ENCODE measurements at regions not wholly inside any gene's neighbourhood (a gene's known extent, or its start where the extent isn't known, plus 50 kb on each side); places are given as distances from the start of the nearest gene placed in this dataset.

DNA sequence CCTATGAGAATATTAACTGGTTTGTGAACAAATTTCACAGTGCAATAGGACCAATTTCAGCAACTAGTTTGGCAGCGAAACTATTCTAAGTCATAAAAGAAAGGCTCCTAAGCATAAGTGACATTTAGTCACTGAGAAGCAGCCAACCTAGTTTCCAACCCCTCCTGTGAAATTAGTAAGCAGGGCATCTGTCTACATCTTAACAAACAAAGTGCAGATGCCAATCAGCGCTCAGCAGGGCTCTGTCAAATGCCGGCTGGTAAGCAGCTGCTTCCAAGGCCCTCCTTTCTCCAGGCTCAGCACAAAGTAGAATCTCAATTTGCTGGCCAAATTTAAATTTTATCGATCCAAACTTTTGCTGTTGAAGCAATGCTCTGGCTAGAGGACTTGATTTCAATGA lies 124.7 kb downstream of the ICOS start:
- TF ChIP-seq, protein P1, sequence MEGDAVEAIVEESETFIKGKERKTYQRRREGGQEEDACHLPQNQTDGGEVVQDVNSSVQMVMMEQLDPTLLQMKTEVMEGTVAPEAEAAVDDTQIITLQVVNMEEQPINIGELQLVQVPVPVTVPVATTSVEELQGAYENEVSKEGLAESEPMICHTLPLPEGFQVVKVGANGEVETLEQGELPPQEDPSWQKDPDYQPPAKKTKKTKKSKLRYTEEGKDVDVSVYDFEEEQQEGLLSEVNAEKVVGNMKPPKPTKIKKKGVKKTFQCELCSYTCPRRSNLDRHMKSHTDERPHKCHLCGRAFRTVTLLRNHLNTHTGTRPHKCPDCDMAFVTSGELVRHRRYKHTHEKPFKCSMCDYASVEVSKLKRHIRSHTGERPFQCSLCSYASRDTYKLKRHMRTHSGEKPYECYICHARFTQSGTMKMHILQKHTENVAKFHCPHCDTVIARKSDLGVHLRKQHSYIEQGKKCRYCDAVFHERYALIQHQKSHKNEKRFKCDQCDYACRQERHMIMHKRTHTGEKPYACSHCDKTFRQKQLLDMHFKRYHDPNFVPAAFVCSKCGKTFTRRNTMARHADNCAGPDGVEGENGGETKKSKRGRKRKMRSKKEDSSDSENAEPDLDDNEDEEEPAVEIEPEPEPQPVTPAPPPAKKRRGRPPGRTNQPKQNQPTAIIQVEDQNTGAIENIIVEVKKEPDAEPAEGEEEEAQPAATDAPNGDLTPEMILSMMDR (IDR thresholded peaks at IDR 0.05; ENCODE audit: insufficient read depth, low read length, poor library complexity, severe bottlenecking), result no peak
- no peak for TF ChIP-seq EZH2phosphoT487 (conservative IDR thresholded peaks at IDR 0.05; ENCODE audit: low read length)
- Histone ChIP-seq H3K36me3 (ENCODE audit: low read length) (no peaks in the 10 kb centered on the region), H3K9me2 (replicated peaks; ENCODE audit: insufficient read depth, low read length) (no peaks in the 10 kb centered on the region), H3K4me3 (ENCODE audit: insufficient read depth, low read length, poor library complexity, severe bottlenecking) (no peak overlapping the region), H3K9me3 (ENCODE audit: insufficient read depth, low read length) (no peaks in the 10 kb centered on the region), H2AFZ (ENCODE audit: low read depth, low read length, severe bottlenecking) (no peak overlapping the region), H3K27ac (ENCODE audit: low read depth, low read length) (no peak overlapping the region), H3K4me2 (ENCODE audit: low read depth, low read length, poor library complexity, severe bottlenecking) (no peak overlapping the region), H3F3A (ENCODE audit: insufficient read depth) (no peaks in the 10 kb centered on the region), H3K27me3 (ENCODE audit: low read length) (no peaks in the 10 kb centered on the region), H3K79me2 (ENCODE audit: insufficient read depth, low read length) (no peaks in the 10 kb centered on the region), H3K9ac (ENCODE audit: low read length) (no peak overlapping the region), H4K20me1 (ENCODE audit: low read depth, low read length) (no peaks in the 10 kb centered on the region)

GRCh38 chr2:204064119-204064518 lies 127.6 kb downstream of the ICOS start:
- TF ChIP-seq, protein P1 (IDR thresholded peaks at IDR 0.05; ENCODE audit: insufficient read depth, low read length, poor library complexity, severe bottlenecking), result no peak
- no peak for TF ChIP-seq EZH2phosphoT487 (conservative IDR thresholded peaks at IDR 0.05; ENCODE audit: low read length)
- Histone ChIP-seq H3K9ac (ENCODE audit: low read length) (no peak overlapping the region), H3K9me3 (ENCODE audit: insufficient read depth, low read length) (no peaks in the 10 kb centered on the region), H3K27ac (ENCODE audit: low read depth, low read length) (no peak overlapping the region), H3K27me3 (ENCODE audit: low read length) (no peaks in the 10 kb centered on the region), H3F3A (ENCODE audit: insufficient read depth) (no peaks in the 10 kb centered on the region), H3K36me3 (ENCODE audit: low read length) (no peaks in the 10 kb centered on the region), H3K9me2 (replicated peaks; ENCODE audit: insufficient read depth, low read length) (no peaks in the 10 kb centered on the region), H2AFZ (ENCODE audit: low read depth, low read length, severe bottlenecking) (no peak overlapping the region), H4K20me1 (ENCODE audit: low read depth, low read length) (no peaks in the 10 kb centered on the region), H3K79me2 (ENCODE audit: insufficient read depth, low read length) (no peaks in the 10 kb centered on the region), H3K4me3 (ENCODE audit: insufficient read depth, low read length, poor library complexity, severe bottlenecking) (no peak overlapping the region), H3K4me2 (ENCODE audit: low read depth, low read length, poor library complexity, severe bottlenecking) (no peak overlapping the region)

DNA sequence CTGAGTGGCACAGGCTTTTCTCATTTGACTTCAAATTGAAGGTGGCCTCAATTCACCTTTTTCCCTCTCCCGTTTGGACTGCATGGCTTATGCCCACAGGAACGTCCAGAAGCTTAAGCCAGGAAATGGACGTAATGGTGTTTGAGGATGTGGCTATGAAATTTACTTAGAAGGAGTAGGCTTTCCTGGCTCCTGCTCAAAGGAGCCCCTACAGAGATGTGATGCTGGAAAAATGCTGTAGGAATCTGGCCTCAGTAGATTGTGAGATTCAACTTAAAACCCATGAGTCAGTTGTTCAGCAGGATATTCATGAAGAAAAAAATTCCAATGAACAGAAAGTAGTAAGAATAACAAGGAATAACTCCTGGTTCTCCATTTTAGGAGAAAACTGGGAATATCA lies 129.0 kb downstream of the ICOS start:
- H3K27ac ChIP-seq (ENCODE audit: low read depth, low read length), result no peak overlapping the region
- H2AFZ ChIP-seq (ENCODE audit: low read depth, low read length, severe bottlenecking), result no peak overlapping the region
- no peaks in the 10 kb centered on the region for H3K79me2 ChIP-seq (ENCODE audit: insufficient read depth, low read length)
- H3K4me2 ChIP-seq (ENCODE audit: low read depth, low read length, poor library complexity, severe bottlenecking), result no peak overlapping the region
- no peaks in the 10 kb centered on the region for H4K20me1 ChIP-seq (ENCODE audit: low read depth, low read length)
- no peak overlapping the region for H3K4me3 ChIP-seq (ENCODE audit: insufficient read depth, low read length, poor library complexity, severe bottlenecking)
- H3K9ac ChIP-seq (ENCODE audit: low read length), result no peak overlapping the region
- no peaks in the 10 kb centered on the region for H3K27me3 ChIP-seq (ENCODE audit: low read length)
- TF ChIP-seq, protein P1 (IDR thresholded peaks at IDR 0.05; ENCODE audit: insufficient read depth, low read length, poor library complexity, severe bottlenecking), result no peak
- TF ChIP-seq EZH2phosphoT487 (conservative IDR thresholded peaks at IDR 0.05; ENCODE audit: low read length), result no peak
- no peaks in the 10 kb centered on the region for H3K9me2 ChIP-seq (replicated peaks; ENCODE audit: insufficient read depth, low read length)
- no peaks in the 10 kb centered on the region for H3K36me3 ChIP-seq (ENCODE audit: low read length)
- no peaks in the 10 kb centered on the region for H3K9me3 ChIP-seq (ENCODE audit: insufficient read depth, low read length)
- H3F3A ChIP-seq (ENCODE audit: insufficient read depth), result no peaks in the 10 kb centered on the region
